ENCODE measurements at regions not wholly inside any gene's neighbourhood (a gene's known extent, or its start where the extent isn't known, plus 50 kb on each side); places are given as distances from the start of the nearest gene placed in this dataset.

GRCh38 chr20:56859801-56860261, 230.7 kb downstream of the TFAP2C start:
- no peaks in the 10 kb centered on the region for H3K9me3 ChIP-seq
- intact Hi-C loops (cut with DNase I; ENCODE audit: low total_unique reads) = no loop called here
- WGBS, 5 donors = 6 to 12% (median 11%) methylated on average over 9 to 10 of the region's 10 CpGs
- no peak overlapping the region for H3K4me3 ChIP-seq
- no peaks in the 10 kb centered on the region for H3K36me3 ChIP-seq
- H3K27me3 ChIP-seq (replicated peaks in 1 of 7) = peaks cover 0 to 48% (median 0%) of the 10 kb centered on the region in 7 donors
- TF ChIP-seq POLR2AphosphoS5 (IDR thresholded peaks at IDR 0.05) (no peak), POLR2A (IDR thresholded peaks at IDR 0.05) (no peak)
- TF ChIP-seq, protein P1, sequence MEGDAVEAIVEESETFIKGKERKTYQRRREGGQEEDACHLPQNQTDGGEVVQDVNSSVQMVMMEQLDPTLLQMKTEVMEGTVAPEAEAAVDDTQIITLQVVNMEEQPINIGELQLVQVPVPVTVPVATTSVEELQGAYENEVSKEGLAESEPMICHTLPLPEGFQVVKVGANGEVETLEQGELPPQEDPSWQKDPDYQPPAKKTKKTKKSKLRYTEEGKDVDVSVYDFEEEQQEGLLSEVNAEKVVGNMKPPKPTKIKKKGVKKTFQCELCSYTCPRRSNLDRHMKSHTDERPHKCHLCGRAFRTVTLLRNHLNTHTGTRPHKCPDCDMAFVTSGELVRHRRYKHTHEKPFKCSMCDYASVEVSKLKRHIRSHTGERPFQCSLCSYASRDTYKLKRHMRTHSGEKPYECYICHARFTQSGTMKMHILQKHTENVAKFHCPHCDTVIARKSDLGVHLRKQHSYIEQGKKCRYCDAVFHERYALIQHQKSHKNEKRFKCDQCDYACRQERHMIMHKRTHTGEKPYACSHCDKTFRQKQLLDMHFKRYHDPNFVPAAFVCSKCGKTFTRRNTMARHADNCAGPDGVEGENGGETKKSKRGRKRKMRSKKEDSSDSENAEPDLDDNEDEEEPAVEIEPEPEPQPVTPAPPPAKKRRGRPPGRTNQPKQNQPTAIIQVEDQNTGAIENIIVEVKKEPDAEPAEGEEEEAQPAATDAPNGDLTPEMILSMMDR (IDR thresholded peaks at IDR 0.05 in 8 of 11, conservative IDR thresholded peaks at IDR 0.05 in 3 of 11) = no peak
- DNase-seq = no peak
- H3K4me1 ChIP-seq = no peaks in the 10 kb centered on the region
- H3K27ac ChIP-seq = peak overlapping the region in 5 of 8 donors; percentile 18 to 55 (median 47)

GRCh38 chr20:56860413-56860812, 231.3 kb downstream of the TFAP2C start:
- no peaks in the 10 kb centered on the region for H3K4me1 ChIP-seq
- no peak overlapping the region for H3K4me3 ChIP-seq
- intact Hi-C loops (cut with DNase I; ENCODE audit: low total_unique reads) = no loop called here
- H3K27ac ChIP-seq = peak overlapping the region in 5 of 8 donors; percentile 18 to 55 (median 47)
- H3K27me3 ChIP-seq (replicated peaks in 1 of 7) = peaks cover 0 to 53% (median 0%) of the 10 kb centered on the region in 7 donors
- no peaks in the 10 kb centered on the region for H3K36me3 ChIP-seq
- no peak for DNase-seq
- no peaks in the 10 kb centered on the region for H3K9me3 ChIP-seq
- no peak for TF ChIP-seq POLR2AphosphoS5 (IDR thresholded peaks at IDR 0.05)
- TF ChIP-seq POLR2A (IDR thresholded peaks at IDR 0.05) = no peak
- TF ChIP-seq, protein P1 (IDR thresholded peaks at IDR 0.05 in 8 of 11, conservative IDR thresholded peaks at IDR 0.05 in 3 of 11) = no peak
- WGBS, 5 donors = 57 to 61% (median 58%) methylated on average over 5 of the region's 5 CpGs

- Histone ChIP-seq H3K36me3 (no peaks in the 10 kb centered on the region), H3K9me3 (no peaks in the 10 kb centered on the region), H3K4me3 (no peak overlapping the region), H3K4me1 (no peaks in the 10 kb centered on the region), H3K27ac (no peak overlapping the region), H3K27me3 (replicated peaks in 1 of 7) (peaks cover 0 to 53% (median 0%) of the 10 kb centered on the region in 7 donors)
- DNase-seq = no peak
- TF ChIP-seq, protein P1 (IDR thresholded peaks at IDR 0.05 in 8 of 11, conservative IDR thresholded peaks at IDR 0.05 in 3 of 11) = no peak
- TF ChIP-seq POLR2A (IDR thresholded peaks at IDR 0.05) (no peak), POLR2AphosphoS5 (IDR thresholded peaks at IDR 0.05) (no peak)
- WGBS, 5 donors = 28 to 42% (median 36%) methylated on average over 6 of the region's 6 CpGs
- intact Hi-C loops (cut with DNase I; ENCODE audit: low total_unique reads) = no loop called here
These were observed 232.5 kb downstream of the TFAP2C start for GRCh38 chr20:56861590-56861989.

GRCh38 chr20:56865055-56865454, 235.9 kb downstream of the TFAP2C start:
- Histone ChIP-seq H3K27ac (no peak overlapping the region), H3K9me3 (peaks cover 0 to 13% (median 6%) of the 10 kb centered on the region in 8 donors), H3K27me3 (replicated peaks in 1 of 7) (peaks cover 0 to 43% (median 0%) of the 10 kb centered on the region in 7 donors), H3K4me3 (no peak overlapping the region), H3K4me1 (no peaks in the 10 kb centered on the region), H3K36me3 (no peaks in the 10 kb centered on the region)
- WGBS, 5 donors = 63 to 73% (median 69%) methylated on average over 9 to 10 of the region's 10 CpGs
- TF ChIP-seq POLR2AphosphoS5 (IDR thresholded peaks at IDR 0.05) (no peak), POLR2A (IDR thresholded peaks at IDR 0.05) (no peak)
- TF ChIP-seq, protein P1 (IDR thresholded peaks at IDR 0.05 in 8 of 11, conservative IDR thresholded peaks at IDR 0.05 in 3 of 11) = no peak
- DNase-seq = no peak
- intact Hi-C loops (cut with DNase I; ENCODE audit: low total_unique reads) = no loop called here
